Ectodermal cell (in vitro differentiated cells): ENCODE measurements at regions not wholly inside any gene's neighbourhood (a gene's known extent, or its start where the extent isn't known, plus 50 kb on each side); places are given as distances from the start of the nearest gene placed in this dataset.

Experiments used
- H3K27ac ChIP-seq: 2 replicates; pipeline ENCODE4 v1.7.0; 2013; ENCODE audit warnings: mild to moderate bottlenecking, low read depth, low read length; ENCODE audit not compliant: insufficient read depth, poor library complexity, severe bottlenecking
- H3K27me3 ChIP-seq: 2 replicates; pipeline ENCODE4 v1.7.0; 2013; ENCODE audit warnings: mild to moderate bottlenecking, low read length; ENCODE audit not compliant: insufficient read depth, control insufficient read depth, poor library complexity, severe bottlenecking
- H3K36me3 ChIP-seq: one replicate; pipeline ENCODE4 v1.7.0; 2013; ENCODE audit warnings: low read length; ENCODE audit not compliant: control insufficient read depth, insufficient read depth
- H3K4me1 ChIP-seq: one replicate; pipeline ENCODE4 v1.7.0; 2013; ENCODE audit warnings: low read length; ENCODE audit not compliant: control insufficient read depth, insufficient read depth
- H3K4me3 ChIP-seq: 2 replicates; pipeline ENCODE4 v1.7.0; 2013; ENCODE audit warnings: low read depth, low read length, control low read depth; ENCODE audit not compliant: insufficient read depth
- H3K9me3 ChIP-seq: 2 replicates; pipeline ENCODE4 v1.7.0; 2013; ENCODE audit warnings: mild to moderate bottlenecking, low read length, moderate library complexity; ENCODE audit not compliant: control insufficient read depth
- WGBS, 2 experiments: methylation state at CpG; one replicate each; pipeline ENCODE4 v1.1.7; 2013; ENCODE audit warnings: missing lambda C conversion rate in 2 of 2; 5-methylcytosine and 5-hydroxymethylcytosine counted together

GRCh38 chr18:46386788-46387187 is 270.2 kb downstream of the LOXHD1 start:
- no peak overlapping the region for H3K27ac ChIP-seq

DNA sequence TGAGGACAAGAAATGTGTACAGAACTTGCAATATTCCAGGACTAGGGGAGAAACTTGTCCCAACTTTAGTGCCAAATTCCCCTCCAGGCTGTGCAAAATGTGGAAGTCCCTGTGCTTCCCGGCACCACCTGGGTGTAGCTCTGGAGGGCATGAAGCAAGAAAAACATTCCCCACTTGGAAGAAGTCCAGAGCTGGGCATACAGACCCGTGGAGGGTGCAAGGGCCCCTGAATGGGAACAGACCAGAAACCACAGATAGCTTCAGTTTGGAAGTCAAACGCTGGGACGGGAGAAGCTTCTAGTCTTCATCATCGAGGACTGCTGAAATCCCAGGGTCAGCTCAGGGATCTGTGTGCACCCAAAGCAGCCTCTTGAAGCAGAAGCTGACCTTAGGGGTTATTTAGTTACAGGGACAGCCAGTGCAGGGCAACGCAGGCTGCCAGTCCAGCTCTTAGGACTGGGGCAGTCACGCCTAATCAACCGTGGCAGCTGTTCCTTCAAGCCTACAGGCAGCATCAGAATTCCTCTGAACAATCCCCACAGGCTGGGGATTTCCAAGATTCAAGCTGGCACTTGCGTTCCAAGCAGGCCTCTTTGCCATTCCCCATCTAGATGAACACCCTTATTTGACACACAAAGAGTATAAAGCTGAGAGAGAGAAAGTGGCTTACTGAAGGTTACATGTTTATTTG is 269.4 kb downstream of the LOXHD1 start:
- peak overlapping the region; percentile 17 for H3K27ac ChIP-seq
- no peaks in the 10 kb centered on the region for H3K9me3 ChIP-seq
- H3K27me3 ChIP-seq: no peaks in the 10 kb centered on the region
- no peaks in the 10 kb centered on the region for H3K36me3 ChIP-seq
- H3K4me3 ChIP-seq: no peak overlapping the region
- H3K4me1 ChIP-seq: peaks cover 16% of the 10 kb centered on the region
- WGBS, 2 experiments: 84 to 85% methylated on average over 9 of the region's 9 CpGs

More at GRCh38 chr18:46386788-46387187, 270.2 kb downstream of the LOXHD1 start:
- Histone ChIP-seq H3K4me1 (peaks cover 16% of the 10 kb centered on the region), H3K4me3 (no peak overlapping the region), H3K36me3 (no peaks in the 10 kb centered on the region), H3K27me3 (no peaks in the 10 kb centered on the region), H3K9me3 (no peaks in the 10 kb centered on the region)
- 91% methylated on average over 5 of the region's 5 CpGs for WGBS, 2 experiments

GRCh38 chr18:46388286-46388685 is 268.7 kb downstream of the LOXHD1 start:
- Histone ChIP-seq H3K4me3 (no peak overlapping the region), H3K27me3 (no peaks in the 10 kb centered on the region), H3K4me1 (peaks cover 16% of the 10 kb centered on the region), H3K36me3 (no peaks in the 10 kb centered on the region), H3K9me3 (no peaks in the 10 kb centered on the region), H3K27ac (no peak overlapping the region)
- 92 to 94% methylated on average over 6 of the region's 6 CpGs for WGBS, 2 experiments

GRCh38 chr18:46392576-46392975 is 264.4 kb downstream of the LOXHD1 start:
- Histone ChIP-seq H3K27ac (no peak overlapping the region), H3K4me3 (no peak overlapping the region), H3K36me3 (peaks cover 6% of the 10 kb centered on the region), H3K4me1 (peaks cover 6% of the 10 kb centered on the region), H3K27me3 (no peaks in the 10 kb centered on the region), H3K9me3 (no peaks in the 10 kb centered on the region)
- 93 to 96% methylated on average over 9 of the region's 9 CpGs for WGBS, 2 experiments

- Histone ChIP-seq H3K27me3 (no peaks in the 10 kb centered on the region), H3K27ac (no peak overlapping the region), H3K36me3 (peaks cover 6% of the 10 kb centered on the region), H3K4me1 (no peaks in the 10 kb centered on the region), H3K9me3 (no peaks in the 10 kb centered on the region), H3K4me3 (no peak overlapping the region)
- 49 to 52% methylated on average over 8 of the region's 8 CpGs for WGBS, 2 experiments
Observed at GRCh38 chr18:46393230-46393629, 263.8 kb downstream of the LOXHD1 start.

DNA sequence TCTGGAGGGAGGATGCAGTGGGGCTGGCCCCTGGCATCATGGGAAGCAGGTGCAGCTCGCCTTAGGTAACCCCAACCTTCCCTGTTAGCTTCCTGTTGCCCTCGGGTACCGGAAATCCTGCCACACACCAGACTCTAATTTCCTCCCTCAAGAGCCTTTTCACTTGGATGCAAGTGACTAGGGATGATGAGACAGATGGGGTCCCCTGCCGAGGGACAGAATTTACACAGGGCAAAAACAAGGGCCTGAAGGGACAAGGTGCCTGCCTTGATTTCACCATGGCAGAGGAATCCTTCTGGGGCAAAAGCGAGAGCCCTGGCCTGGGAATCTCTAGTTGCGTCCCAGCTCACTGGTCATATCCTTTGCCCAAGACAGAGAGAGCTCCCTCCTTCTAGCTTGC is 263.1 kb downstream of the LOXHD1 start:
- 94 to 96% methylated on average over 6 of the region's 6 CpGs for WGBS, 2 experiments
- H3K36me3 ChIP-seq: peaks cover 6% of the 10 kb centered on the region
- no peaks in the 10 kb centered on the region for H3K27me3 ChIP-seq
- H3K9me3 ChIP-seq: no peaks in the 10 kb centered on the region
- no peak overlapping the region for H3K27ac ChIP-seq
- H3K4me1 ChIP-seq: no peaks in the 10 kb centered on the region
- H3K4me3 ChIP-seq: no peak overlapping the region

DNA sequence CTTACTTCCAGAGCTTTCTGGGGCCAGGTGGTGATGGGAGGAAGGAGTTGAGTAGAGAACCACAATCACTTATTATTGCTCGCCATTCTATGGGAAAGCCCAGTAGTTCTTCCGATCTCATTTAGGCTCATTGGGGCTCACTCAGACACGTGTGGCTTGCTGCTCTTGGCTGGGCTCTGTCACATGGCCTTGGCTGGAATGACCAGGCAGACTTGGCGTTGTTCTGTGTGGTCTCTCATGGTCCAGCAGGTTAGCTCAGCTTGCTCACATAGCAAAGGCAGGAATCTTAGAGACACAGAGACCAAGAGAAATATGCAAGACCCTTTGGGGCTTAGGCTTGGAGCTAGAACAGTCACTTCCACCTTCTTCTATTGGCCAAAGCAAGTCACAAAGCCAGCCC is 261.2 kb downstream of the LOXHD1 start:
- no peaks in the 10 kb centered on the region for H3K9me3 ChIP-seq
- H3K27me3 ChIP-seq: no peaks in the 10 kb centered on the region
- no peak overlapping the region for H3K27ac ChIP-seq
- H3K4me1 ChIP-seq: no peaks in the 10 kb centered on the region
- no peak overlapping the region for H3K4me3 ChIP-seq
- H3K36me3 ChIP-seq: peaks cover 6% of the 10 kb centered on the region
- 93 to 94% methylated on average over 4 of the region's 4 CpGs for WGBS, 2 experiments

GRCh38 chr18:46397174-46397573 is 259.8 kb downstream of the LOXHD1 start:
- Histone ChIP-seq H3K9me3 (no peaks in the 10 kb centered on the region), H3K4me3 (no peak overlapping the region), H3K4me1 (no peaks in the 10 kb centered on the region), H3K36me3 (peaks cover 6% of the 10 kb centered on the region), H3K27me3 (no peaks in the 10 kb centered on the region), H3K27ac (no peak overlapping the region)

DNA sequence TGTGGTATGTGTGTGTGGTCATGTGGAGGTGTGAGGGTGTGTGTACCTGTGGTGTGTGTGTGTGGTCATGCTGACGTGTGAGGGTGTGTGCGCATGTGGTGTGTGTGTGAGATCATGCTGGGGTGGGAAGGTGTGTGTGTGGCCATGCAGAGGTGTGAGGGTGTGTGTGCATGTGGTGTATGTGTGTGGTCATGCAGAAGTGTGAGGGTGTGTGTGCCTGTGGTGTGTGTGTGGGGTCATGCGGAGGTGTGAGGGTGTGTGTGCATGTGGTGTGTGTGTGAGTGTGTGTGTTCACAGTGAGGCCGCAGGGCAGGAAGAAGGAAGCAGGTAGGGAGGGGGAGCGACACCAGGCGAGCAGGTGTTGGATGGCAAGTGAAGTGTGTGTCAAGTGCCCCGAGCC is 259.0 kb downstream of the LOXHD1 start:
- H3K4me3 ChIP-seq: no peak overlapping the region
- H3K9me3 ChIP-seq: no peaks in the 10 kb centered on the region
- WGBS, 2 experiments: 93 to 96% methylated on average over 7 of the region's 7 CpGs
- no peaks in the 10 kb centered on the region for H3K4me1 ChIP-seq
- no peak overlapping the region for H3K27ac ChIP-seq
- no peaks in the 10 kb centered on the region for H3K27me3 ChIP-seq
- peaks cover 6% of the 10 kb centered on the region for H3K36me3 ChIP-seq

GRCh38 chr18:46398625-46399024 is 258.4 kb downstream of the LOXHD1 start:
- Histone ChIP-seq H3K4me1 (no peaks in the 10 kb centered on the region), H3K27me3 (no peaks in the 10 kb centered on the region), H3K4me3 (no peak overlapping the region), H3K27ac (no peak overlapping the region), H3K36me3 (peaks cover 6% of the 10 kb centered on the region), H3K9me3 (no peaks in the 10 kb centered on the region)
- WGBS, 2 experiments: 92 to 94% methylated on average over 9 of the region's 9 CpGs

DNA sequence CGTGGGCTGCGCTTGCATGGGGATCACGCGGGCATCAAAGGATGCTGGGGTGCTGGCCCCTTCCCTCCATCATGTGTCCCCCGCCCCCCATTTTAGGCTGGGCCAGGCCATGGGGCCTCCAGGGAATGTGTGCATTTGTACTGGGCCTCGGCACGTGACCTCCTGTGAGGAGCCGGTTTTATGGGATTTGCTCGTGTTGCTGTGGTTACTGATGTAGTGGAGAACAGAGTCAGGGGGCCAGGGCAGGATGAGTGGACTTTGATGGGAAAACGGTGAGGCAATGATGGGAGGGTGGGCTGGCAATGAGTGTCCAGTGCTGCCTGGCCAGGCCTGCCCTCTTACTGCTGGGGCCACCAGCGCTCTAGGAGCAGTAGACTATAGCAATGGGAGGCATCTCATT is 257.7 kb downstream of the LOXHD1 start:
- Histone ChIP-seq H3K36me3 (peaks cover 2% of the 10 kb centered on the region), H3K4me1 (no peaks in the 10 kb centered on the region), H3K4me3 (no peak overlapping the region), H3K27ac (no peak overlapping the region), H3K9me3 (no peaks in the 10 kb centered on the region), H3K27me3 (no peaks in the 10 kb centered on the region)
- WGBS, 2 experiments: 94 to 95% methylated on average over 11 of the region's 11 CpGs
